ENCODE measurements at regions not wholly inside any gene's neighbourhood (a gene's known extent, or its start where the extent isn't known, plus 50 kb on each side); places are given as distances from the start of the nearest gene placed in this dataset.

- in situ Hi-C loops (cut with HindIII; ENCODE audit: low pct_unique_long_range_greater_than_20kb, low sequenced_read_pairs): no loop called here
- peak; percentile 29 for DNase-seq (ENCODE audit: low read depth, low spot score)
These were observed 172.5 kb downstream of the SMAD2 start for GRCh38 chr18:47758000-47758399.

- peak; percentile 66 for DNase-seq (ENCODE audit: low read depth, low spot score)
- in situ Hi-C loops (cut with HindIII; ENCODE audit: low pct_unique_long_range_greater_than_20kb, low sequenced_read_pairs): no loop called here
These were observed 174.0 kb downstream of the SMAD2 start for GRCh38 chr18:47756364-47757016.

GRCh38 chr18:47755102-47755456 lies 175.4 kb downstream of the SMAD2 start:
- no peak for DNase-seq (ENCODE audit: low read depth, low spot score)
- in situ Hi-C loops (cut with HindIII; ENCODE audit: low pct_unique_long_range_greater_than_20kb, low sequenced_read_pairs): no loop called here

GRCh38 chr18:47754311-47755101 lies 176.0 kb downstream of the SMAD2 start:
- in situ Hi-C loops (cut with HindIII; ENCODE audit: low pct_unique_long_range_greater_than_20kb, low sequenced_read_pairs): no loop called here
- peak; percentile 64 for DNase-seq (ENCODE audit: low read depth, low spot score)

- in situ Hi-C loops (cut with HindIII; ENCODE audit: low pct_unique_long_range_greater_than_20kb, low sequenced_read_pairs): no loop called here
- DNase-seq (ENCODE audit: low read depth, low spot score): no peak
These were observed 177.4 kb downstream of the SMAD2 start for GRCh38 chr18:47752796-47753645.

GRCh38 chr18:47750889-47751423 lies 179.5 kb downstream of the SMAD2 start:
- DNase-seq (ENCODE audit: low read depth, low spot score): no peak
- in situ Hi-C loops (cut with HindIII; ENCODE audit: low pct_unique_long_range_greater_than_20kb, low sequenced_read_pairs): no loop called here

GRCh38 chr18:47749600-47749973 lies 180.9 kb downstream of the SMAD2 start:
- DNase-seq (ENCODE audit: low read depth, low spot score): no peak
- in situ Hi-C loops (cut with HindIII; ENCODE audit: low pct_unique_long_range_greater_than_20kb, low sequenced_read_pairs): no loop called here

GRCh38 chr18:47748847-47749599 lies 181.4 kb downstream of the SMAD2 start:
- peak; percentile 56 for DNase-seq (ENCODE audit: low read depth, low spot score)
- in situ Hi-C loops (cut with HindIII; ENCODE audit: low pct_unique_long_range_greater_than_20kb, low sequenced_read_pairs): no loop called here

GRCh38 chr18:47748093-47748796 lies 182.2 kb downstream of the SMAD2 start:
- in situ Hi-C loops (cut with HindIII; ENCODE audit: low pct_unique_long_range_greater_than_20kb, low sequenced_read_pairs): no loop called here
- no peak for DNase-seq (ENCODE audit: low read depth, low spot score)

GRCh38 chr18:47747260-47747795 lies 183.1 kb downstream of the SMAD2 start:
- in situ Hi-C loops (cut with HindIII; ENCODE audit: low pct_unique_long_range_greater_than_20kb, low sequenced_read_pairs): no loop called here

GRCh38 chr18:47746615-47747014 lies 183.8 kb downstream of the SMAD2 start:
- in situ Hi-C loops (cut with HindIII; ENCODE audit: low pct_unique_long_range_greater_than_20kb, low sequenced_read_pairs): no loop called here
- DNase-seq (ENCODE audit: low read depth, low spot score): no peak

More at GRCh38 chr18:47747260-47747795, 183.1 kb downstream of the SMAD2 start:
- DNase-seq (ENCODE audit: low read depth, low spot score): no peak

GRCh38 chr18:47745227-47745626 lies 185.2 kb downstream of the SMAD2 start:
- in situ Hi-C loops (cut with HindIII; ENCODE audit: low pct_unique_long_range_greater_than_20kb, low sequenced_read_pairs): no loop called here
- DNase-seq (ENCODE audit: low read depth, low spot score): no peak

GRCh38 chr18:47737956-47738355 lies 192.5 kb downstream of the SMAD2 start:
- DNase-seq (ENCODE audit: low read depth, low spot score): no peak

GRCh38 chr18:47737198-47737830 lies 193.1 kb downstream of the SMAD2 start:
- in situ Hi-C loops (cut with HindIII; ENCODE audit: low pct_unique_long_range_greater_than_20kb, low sequenced_read_pairs): no loop called here
- no peak for DNase-seq (ENCODE audit: low read depth, low spot score)

More at GRCh38 chr18:47737956-47738355, 192.5 kb downstream of the SMAD2 start:
- in situ Hi-C loops (cut with HindIII; ENCODE audit: low pct_unique_long_range_greater_than_20kb, low sequenced_read_pairs): no loop called here

- in situ Hi-C loops (cut with HindIII; ENCODE audit: low pct_unique_long_range_greater_than_20kb, low sequenced_read_pairs): no loop called here
- DNase-seq (ENCODE audit: low read depth, low spot score): no peak
These were observed 193.9 kb downstream of the SMAD2 start for GRCh38 chr18:47736376-47737140.
